ENCODE measurements at regions not wholly inside any gene's neighbourhood (a gene's known extent, or its start where the extent isn't known, plus 50 kb on each side); places are given as distances from the start of the nearest gene placed in this dataset.

DNA sequence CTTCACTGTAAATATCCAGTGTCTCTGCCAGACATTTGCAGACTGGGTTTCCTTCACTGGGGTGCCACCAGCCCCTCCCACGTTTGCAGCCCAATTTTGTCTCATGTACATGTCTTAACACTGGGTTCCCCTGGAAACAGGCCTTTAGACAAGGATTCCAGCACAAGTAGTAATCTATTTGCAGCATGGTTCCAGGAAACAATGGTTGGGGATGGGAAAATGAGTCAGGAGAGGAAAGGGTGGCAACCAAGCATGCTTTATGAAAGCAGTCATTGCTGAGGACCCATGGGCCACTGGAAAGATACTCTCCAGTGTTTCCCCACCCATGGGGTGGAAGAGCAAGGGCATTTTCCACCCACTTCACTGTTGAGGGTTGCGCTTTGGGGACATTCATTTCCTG, 53.6 kb upstream of the FARP1 start:
- no peaks in the 10 kb centered on the region for H3K27me3 ChIP-seq (replicated peaks; ENCODE audit: insufficient read depth)
- H3F3A ChIP-seq (ENCODE audit: insufficient read depth) = peaks cover 13% of the 10 kb centered on the region
- in situ Hi-C loops (cut with MboI) = no loop called here
- H3K9me2 ChIP-seq (ENCODE audit: insufficient read depth) = no peaks in the 10 kb centered on the region
- H3K4me2 ChIP-seq (ENCODE audit: unreplicated experiment) = peak overlapping the region; percentile 12
- 0 out of 2 replicates have a peak overlapping the region, but pooled peaks have one; percentile 8 for H2AFZ ChIP-seq
- TF ChIP-seq EZH2phosphoT487 (IDR thresholded peaks at IDR 0.05; ENCODE audit: insufficient read depth, low read depth) (no peak), EZH2 (IDR thresholded peaks at IDR 0.05; ENCODE audit: insufficient read depth, poor library complexity, severe bottlenecking) (no peak)
- H3K4me3 ChIP-seq = no peak overlapping the region
- no peaks in the 10 kb centered on the region for H4K20me1 ChIP-seq (ENCODE audit: insufficient read depth)
- no peaks in the 10 kb centered on the region for H3K36me3 ChIP-seq (ENCODE audit: low read depth)
- WGBS, 2 experiments (ENCODE audit: low coverage in 1 of 2, low lambda C conversion rate in 2 of 2, missing lambda C conversion rate in 2 of 2) = 61 to 66% methylated on average over 2 of the region's 2 CpGs
- H3K27ac ChIP-seq = peak overlapping the region; percentile 88
- DNase-seq = peak; percentile 91
- peaks cover 17% of the 10 kb centered on the region for H3K4me1 ChIP-seq (ENCODE audit: insufficient read depth)
- H3K9me3 ChIP-seq (ENCODE audit: low read depth) = no peaks in the 10 kb centered on the region
- no peaks in the 10 kb centered on the region for H3K79me2 ChIP-seq (ENCODE audit: insufficient read depth)
- peak overlapping the region; percentile 59 for H3K9ac ChIP-seq

- H3K4me2 ChIP-seq (ENCODE audit: unreplicated experiment) = no peak overlapping the region
- no peak overlapping the region for H2AFZ ChIP-seq
- H3K27me3 ChIP-seq (replicated peaks; ENCODE audit: insufficient read depth) = no peaks in the 10 kb centered on the region
- H3K4me3 ChIP-seq = no peak overlapping the region
- peaks cover 14% of the 10 kb centered on the region for H3K4me1 ChIP-seq (ENCODE audit: insufficient read depth)
- no peaks in the 10 kb centered on the region for H3K36me3 ChIP-seq (ENCODE audit: low read depth)
- H4K20me1 ChIP-seq (ENCODE audit: insufficient read depth) = no peaks in the 10 kb centered on the region
- no peak for DNase-seq
- no peaks in the 10 kb centered on the region for H3K9me3 ChIP-seq (ENCODE audit: low read depth)
- H3K27ac ChIP-seq = no peak overlapping the region
- peaks cover 4% of the 10 kb centered on the region; the same call in 1 of the 2 replicates for H3F3A ChIP-seq (ENCODE audit: insufficient read depth)
- in situ Hi-C loops (cut with MboI) = no loop called here
- no peaks in the 10 kb centered on the region for H3K9me2 ChIP-seq (ENCODE audit: insufficient read depth)
- H3K9ac ChIP-seq = no peak overlapping the region
- 68 to 72% methylated on average over 6 of the region's 6 CpGs for WGBS, 2 experiments (ENCODE audit: low coverage in 1 of 2, low lambda C conversion rate in 2 of 2, missing lambda C conversion rate in 2 of 2)
- TF ChIP-seq EZH2phosphoT487 (IDR thresholded peaks at IDR 0.05; ENCODE audit: insufficient read depth, low read depth) = no peak
- no peak for TF ChIP-seq EZH2 (IDR thresholded peaks at IDR 0.05; ENCODE audit: insufficient read depth, poor library complexity, severe bottlenecking)
- no peaks in the 10 kb centered on the region for H3K79me2 ChIP-seq (ENCODE audit: insufficient read depth)
Measured at GRCh38 chr13:98092888-98093287, 50.0 kb upstream of the FARP1 start.

All from GM23248 (cell line).